Retinal pigment epithelial cell (primary cell): ENCODE measurements at regions not wholly inside any gene's neighbourhood (a gene's known extent, or its start where the extent isn't known, plus 50 kb on each side); places are given as distances from the start of the nearest gene placed in this dataset.

Source experiments
- DNase-seq: peaks from one replicate; pipeline ENCODE4 v3.0.0-alpha.2; 2010; ENCODE audit warnings: low read depth
- H3K4me3 ChIP-seq: 2 replicates; pipeline ENCODE4 v1.5.1; 2011; ENCODE audit warnings: mild to moderate bottlenecking, low read length, control low read depth, moderate library complexity
- TF ChIP-seq, protein P1 (sequence below): conservative IDR thresholded peaks from 2 replicates; pipeline ENCODE4 v1.5.1; 2011; ENCODE audit warnings: low read depth, low read length, control low read depth, inconsistent platforms

DNA sequence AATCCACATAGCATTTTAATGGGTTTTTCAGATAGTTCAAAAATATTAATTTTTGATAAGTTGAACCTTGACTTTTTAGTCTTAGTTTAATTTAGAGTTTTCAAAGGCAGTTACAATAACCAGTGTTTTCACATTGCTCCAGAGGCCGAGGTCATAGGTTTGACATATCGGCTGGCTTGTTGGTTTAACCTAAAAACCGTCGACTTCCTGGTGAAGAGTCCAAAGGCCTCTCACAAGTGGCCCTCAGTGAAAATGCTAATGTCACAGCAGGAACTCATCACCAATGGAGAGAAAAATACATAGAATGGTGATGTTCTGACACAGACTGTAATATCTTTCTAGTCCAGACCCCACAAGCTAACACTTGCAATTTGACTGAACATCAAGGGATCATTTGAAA, 642.3 kb downstream of the PLOD2 start:
- no peak for DNase-seq
- TF ChIP-seq, protein P1, sequence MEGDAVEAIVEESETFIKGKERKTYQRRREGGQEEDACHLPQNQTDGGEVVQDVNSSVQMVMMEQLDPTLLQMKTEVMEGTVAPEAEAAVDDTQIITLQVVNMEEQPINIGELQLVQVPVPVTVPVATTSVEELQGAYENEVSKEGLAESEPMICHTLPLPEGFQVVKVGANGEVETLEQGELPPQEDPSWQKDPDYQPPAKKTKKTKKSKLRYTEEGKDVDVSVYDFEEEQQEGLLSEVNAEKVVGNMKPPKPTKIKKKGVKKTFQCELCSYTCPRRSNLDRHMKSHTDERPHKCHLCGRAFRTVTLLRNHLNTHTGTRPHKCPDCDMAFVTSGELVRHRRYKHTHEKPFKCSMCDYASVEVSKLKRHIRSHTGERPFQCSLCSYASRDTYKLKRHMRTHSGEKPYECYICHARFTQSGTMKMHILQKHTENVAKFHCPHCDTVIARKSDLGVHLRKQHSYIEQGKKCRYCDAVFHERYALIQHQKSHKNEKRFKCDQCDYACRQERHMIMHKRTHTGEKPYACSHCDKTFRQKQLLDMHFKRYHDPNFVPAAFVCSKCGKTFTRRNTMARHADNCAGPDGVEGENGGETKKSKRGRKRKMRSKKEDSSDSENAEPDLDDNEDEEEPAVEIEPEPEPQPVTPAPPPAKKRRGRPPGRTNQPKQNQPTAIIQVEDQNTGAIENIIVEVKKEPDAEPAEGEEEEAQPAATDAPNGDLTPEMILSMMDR = no peak

DNA sequence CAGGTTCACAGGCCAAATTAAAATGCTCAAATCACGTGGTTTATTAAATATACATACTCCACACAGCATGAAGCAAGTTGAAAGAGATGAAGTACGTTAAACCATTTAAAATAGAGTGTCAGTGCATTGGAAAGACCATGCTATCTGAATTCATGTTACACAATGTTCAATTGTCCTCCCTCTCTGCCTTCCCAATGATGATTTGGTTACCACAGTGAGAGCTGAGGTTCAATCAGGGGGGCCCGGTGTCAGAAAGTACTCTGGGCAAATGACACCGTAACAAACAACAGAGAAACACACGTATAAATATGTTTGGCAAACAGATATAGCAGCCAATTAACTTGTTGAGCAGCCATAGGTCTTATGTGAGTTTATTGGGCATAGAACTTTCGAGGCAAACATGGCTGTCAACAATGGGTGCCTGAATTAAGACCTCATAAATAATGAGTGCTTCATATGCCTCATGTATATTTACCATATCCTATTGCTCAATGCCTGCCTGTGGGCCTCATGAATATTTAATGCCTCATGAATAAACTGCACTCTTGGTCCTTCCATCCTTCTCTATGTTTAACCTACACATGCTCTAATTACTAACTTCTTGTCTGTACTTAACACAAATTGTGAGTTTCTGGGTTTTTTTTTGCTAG, 641.5 kb downstream of the PLOD2 start:
- no peak for DNase-seq
- TF ChIP-seq, protein P1 = no peak
- H3K4me3 ChIP-seq = no peak overlapping the region

More for the DNA sequence above, 642.3 kb downstream of the PLOD2 start:
- no peak overlapping the region for H3K4me3 ChIP-seq

DNA sequence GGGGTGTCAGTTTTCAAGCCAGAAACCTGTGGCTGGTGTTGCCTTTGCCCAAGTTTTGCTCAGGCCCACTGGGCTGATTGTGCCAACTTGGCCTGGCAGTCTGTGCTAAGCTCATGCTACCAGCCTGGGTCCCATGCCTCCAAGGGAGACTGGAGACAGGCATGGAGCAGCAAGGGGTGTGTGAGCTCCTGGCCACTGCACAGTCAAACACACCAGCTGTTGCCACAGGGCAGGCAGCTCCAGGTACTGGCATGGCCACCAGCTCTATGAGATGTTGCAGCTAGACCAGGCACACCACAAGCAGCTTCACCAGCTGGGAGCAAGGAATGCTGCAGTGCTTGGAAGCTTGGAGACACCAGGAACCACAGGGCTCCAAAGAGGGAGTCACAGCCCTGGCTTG, 638.8 kb downstream of the PLOD2 start:
- H3K4me3 ChIP-seq = no peak overlapping the region
- TF ChIP-seq, protein P1 = no peak
- DNase-seq = no peak

DNA sequence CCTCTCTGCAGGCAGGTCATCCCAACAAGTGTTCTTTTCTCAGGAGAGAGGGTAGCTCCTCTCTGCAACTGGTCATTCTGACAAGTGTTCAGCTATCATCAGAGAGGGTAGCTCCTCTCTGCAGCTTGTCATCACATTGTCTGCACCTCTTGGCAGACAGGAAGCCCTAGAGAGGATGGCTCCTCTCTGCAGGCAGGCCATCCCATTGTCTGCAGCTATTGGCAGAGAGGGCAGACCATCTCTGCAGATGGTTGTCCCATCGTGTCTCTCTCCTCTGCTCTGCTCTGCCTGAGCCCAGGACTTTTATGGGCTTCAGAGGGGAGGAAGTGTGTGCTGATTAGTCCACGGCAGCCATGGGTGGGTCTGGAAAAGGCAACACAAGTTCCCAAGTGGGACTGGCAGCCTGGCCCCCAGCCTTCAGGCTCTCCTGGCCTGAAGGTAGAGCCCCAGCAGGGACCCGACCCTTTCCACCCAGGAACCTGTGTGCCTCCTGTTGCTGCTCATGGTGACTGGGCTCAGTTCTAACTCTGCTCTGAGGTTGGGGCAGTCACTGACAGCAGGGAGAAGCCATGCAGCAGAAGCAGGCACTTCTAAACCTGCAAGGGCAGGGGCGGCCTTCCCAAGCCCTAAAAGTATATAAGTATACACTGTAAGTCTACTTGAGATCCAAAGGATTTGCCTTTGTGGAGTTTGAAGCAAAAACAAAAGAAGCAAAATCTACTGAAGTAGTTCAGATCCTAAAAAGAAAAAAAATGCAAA, 637.9 kb downstream of the PLOD2 start:
- TF ChIP-seq, protein P1 = no peak
- no peak for DNase-seq
- no peak overlapping the region for H3K4me3 ChIP-seq

DNA sequence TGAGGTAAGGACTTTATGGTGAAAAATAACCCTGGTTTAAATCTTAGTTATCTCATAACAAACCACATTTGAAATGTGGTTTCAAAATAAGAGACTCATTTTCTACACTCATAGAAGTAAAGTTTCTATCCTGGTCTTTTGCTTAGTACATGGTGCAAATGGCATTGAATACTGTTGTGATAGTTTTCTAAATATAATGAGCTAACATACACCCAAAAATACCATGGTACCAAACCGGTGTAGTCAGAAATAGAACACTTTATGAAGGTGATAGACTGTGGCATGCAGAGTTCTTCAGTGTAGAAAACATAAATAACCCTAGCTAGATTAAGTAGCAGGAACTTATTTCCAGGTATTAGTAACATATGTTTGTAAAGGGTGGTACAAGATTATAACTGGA, 629.4 kb downstream of the PLOD2 start:
- no peak overlapping the region for H3K4me3 ChIP-seq
- TF ChIP-seq, protein P1 = no peak
- DNase-seq = no peak

DNA sequence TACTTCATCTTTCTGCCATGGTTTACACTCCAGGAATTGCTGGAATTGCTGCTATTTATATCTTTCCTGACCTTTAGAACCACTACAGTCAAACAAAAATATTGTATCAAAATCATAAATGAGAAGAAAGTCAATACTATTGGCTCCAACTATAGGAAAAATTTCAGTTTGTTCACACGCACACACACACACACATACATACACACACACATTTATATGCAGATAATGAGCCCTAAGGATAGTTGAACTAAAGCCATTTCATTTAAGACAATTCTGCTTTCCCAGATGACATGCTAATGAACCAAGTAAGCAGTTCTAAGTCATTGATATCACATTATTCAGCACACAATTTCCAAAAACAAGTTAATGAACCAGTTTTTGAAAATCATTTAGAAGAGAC, 627.3 kb downstream of the PLOD2 start:
- no peak for DNase-seq
- H3K4me3 ChIP-seq = no peak overlapping the region
- TF ChIP-seq, protein P1 = no peak

DNA sequence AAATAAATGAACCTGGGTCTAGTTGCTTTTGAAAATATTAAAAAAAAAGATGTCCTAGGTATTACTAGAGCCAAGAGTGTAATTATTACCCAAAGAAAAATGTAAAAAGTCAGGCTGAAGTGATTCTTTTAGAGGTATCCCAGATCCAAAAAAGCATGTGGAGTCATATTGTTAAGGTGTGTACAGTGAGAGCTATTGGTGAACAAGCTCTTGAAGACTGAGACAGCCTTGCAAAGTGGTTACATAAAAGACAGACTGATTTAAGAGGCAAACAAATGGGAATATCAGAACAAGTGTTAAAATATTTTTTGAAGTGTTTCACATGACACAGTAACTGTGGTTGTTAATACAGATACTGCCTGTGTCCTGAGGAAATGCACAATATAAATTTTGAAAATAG, 624.5 kb downstream of the PLOD2 start:
- TF ChIP-seq, protein P1 = no peak
- H3K4me3 ChIP-seq = no peak overlapping the region

More for the DNA sequence above, 624.5 kb downstream of the PLOD2 start:
- no peak for DNase-seq
